PC-9 (cell line): ENCODE measurements at regions not wholly inside any gene's neighbourhood (a gene's known extent, or its start where the extent isn't known, plus 50 kb on each side); places are given as distances from the start of the nearest gene placed in this dataset.

Source experiments
- BruUV-seq: library from RNA; stranded (reverse); fragments of 400-500 nt; replicated peaks from 2 replicates; lab custom pipeline; 2021; lab: Mats Ljungman, UMichigan
- CTCF ChIA-PET: fragments of 300-600 bp; sonication (Branson Sonifier 250); formaldehyde crosslinking; loops from one replicate; lab custom pipeline; 2022; ENCODE audit warnings: antibody characterized with exemption; lab: Charles Lee
- POLR2A ChIA-PET: fragments of 300-600 bp; sonication (Branson Sonifier 250); formaldehyde crosslinking; loops from one replicate; lab custom pipeline; 2022; ENCODE audit warnings: antibody characterized with exemption; ENCODE audit not compliant: unreplicated experiment; lab: Charles Lee
- DNase-seq, 2 experiments: peaks; one replicate each; pipeline versions ENCODE4 v3.0.0 to v3.0.0-alpha.2; 2015 to 2022; ENCODE audit warnings: mixed read lengths in 1 of 2
- H2AFZ ChIP-seq: fragments of 200-600 bp; sonication (generic); 2 replicates; pipeline ENCODE4 v1.8.1; 2017; ENCODE audit warnings: antibody characterized with exemption
- H3F3A ChIP-seq: fragments of 200-600 bp; sonication (generic); 2 replicates; pipeline ENCODE4 v1.8.1; 2017; ENCODE audit warnings: antibody characterized with exemption, mild to moderate bottlenecking, low read depth; ENCODE audit not compliant: insufficient read depth
- H3K27ac ChIP-seq: fragments of 200-600 bp; sonication (generic); 2 replicates; pipeline ENCODE4 v1.6.1; 2016; ENCODE audit warnings: mixed run types
- H3K27me3 ChIP-seq: fragments of 200-600 bp; sonication (generic); 2 replicates; pipeline ENCODE4 v1.6.1; 2016; ENCODE audit warnings: low read depth, mixed run types; ENCODE audit not compliant: insufficient read depth
- H3K36me3 ChIP-seq: fragments of 200-600 bp; sonication (generic); 2 replicates; pipeline ENCODE4 v1.6.1; 2016; ENCODE audit warnings: low read depth, mixed run types
- H3K4me1 ChIP-seq: fragments of 200-600 bp; sonication (generic); replicated peaks from 2 replicates; pipeline ENCODE4 v1.6.1; 2016; ENCODE audit warnings: mixed run types; ENCODE audit not compliant: insufficient read depth
- H3K4me2 ChIP-seq: fragments of 200-600 bp; sonication (generic); 2 replicates; pipeline ENCODE4 v1.6.1; 2017; ENCODE audit warnings: mixed run types
- H3K4me3 ChIP-seq: fragments of 200-600 bp; sonication (generic); 2 replicates; pipeline ENCODE4 v1.6.1; 2016; ENCODE audit warnings: mixed run types
- H3K79me2 ChIP-seq: fragments of 200-600 bp; sonication (generic); 2 replicates; pipeline ENCODE4 v1.6.1; 2017; ENCODE audit warnings: low read depth, mixed run types
- H3K9me2 ChIP-seq: fragments of 200-600 bp; sonication (generic); 2 replicates; pipeline ENCODE4 v1.8.1; 2017; ENCODE audit warnings: mild to moderate bottlenecking; ENCODE audit not compliant: insufficient read depth
- H3K9me3 ChIP-seq: fragments of 200-600 bp; sonication (generic); 2 replicates; pipeline ENCODE4 v1.8.1; 2016; ENCODE audit warnings: low read depth; ENCODE audit not compliant: insufficient read depth
- H4K20me1 ChIP-seq: fragments of 200-600 bp; sonication (generic); 2 replicates; pipeline ENCODE4 v1.8.1; 2017; ENCODE audit not compliant: insufficient read depth
- EZH2 ChIP-seq: fragments of 200-600 bp; sonication (generic); IDR thresholded peaks from 2 replicates; pipeline ENCODE4 v1.8.0; 2017; ENCODE audit warnings: antibody characterized with exemption, low read depth
- intact Hi-C: fragments of 100-400 bp; cut with micrococcal nuclease; formaldehyde crosslinking; loops from one replicate; pipeline ENCODE4 v1.10.0; 2022; ENCODE audit not compliant: unreplicated experiment
- TF ChIP-seq, protein P1 (sequence below): fragments of 200-600 bp; sonication (generic); conservative IDR thresholded peaks from 2 replicates; pipeline ENCODE4 v1.6.1; 2017; ENCODE audit warnings: mixed run types, antibody characterized with exemption, mild to moderate bottlenecking, moderate library complexity

DNA sequence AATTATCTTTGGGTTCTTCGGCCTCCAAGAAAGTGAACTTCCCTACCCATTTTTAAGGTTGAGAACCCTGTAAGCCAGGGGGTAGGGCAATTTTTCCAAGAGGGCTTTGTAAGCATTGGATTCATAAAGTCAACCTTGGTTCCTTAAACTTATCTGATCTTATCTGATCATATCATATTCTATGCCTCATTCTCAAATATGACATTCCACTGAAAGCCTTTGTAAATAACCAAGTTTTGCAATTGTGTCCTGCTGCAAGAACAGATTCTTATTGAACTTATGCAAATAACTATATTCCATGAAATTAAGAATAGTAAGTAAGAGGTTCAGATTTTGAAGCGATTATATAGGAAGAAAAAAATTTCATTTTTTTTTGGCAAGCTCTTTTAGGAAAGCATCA lies 649.5 kb downstream of the LRRC70 start:
- no peak for DNase-seq
- H3K9me2 ChIP-seq: no peaks in the 10 kb centered on the region
- no peak overlapping the region for H2AFZ ChIP-seq
- H3K4me2 ChIP-seq: no peak overlapping the region
- H4K20me1 ChIP-seq: no peaks in the 10 kb centered on the region
- BruUV-seq: no TSS peak
- CTCF ChIA-PET: no interaction called here
- H3K4me1 ChIP-seq: no peaks in the 10 kb centered on the region
- H3K4me3 ChIP-seq: no peak overlapping the region
- intact Hi-C loops: no loop called here
- POLR2A ChIA-PET: no interaction called here
- no peaks in the 10 kb centered on the region for H3F3A ChIP-seq
- H3K27ac ChIP-seq: no peak overlapping the region
- TF ChIP-seq EZH2: no peak
- TF ChIP-seq, protein P1, sequence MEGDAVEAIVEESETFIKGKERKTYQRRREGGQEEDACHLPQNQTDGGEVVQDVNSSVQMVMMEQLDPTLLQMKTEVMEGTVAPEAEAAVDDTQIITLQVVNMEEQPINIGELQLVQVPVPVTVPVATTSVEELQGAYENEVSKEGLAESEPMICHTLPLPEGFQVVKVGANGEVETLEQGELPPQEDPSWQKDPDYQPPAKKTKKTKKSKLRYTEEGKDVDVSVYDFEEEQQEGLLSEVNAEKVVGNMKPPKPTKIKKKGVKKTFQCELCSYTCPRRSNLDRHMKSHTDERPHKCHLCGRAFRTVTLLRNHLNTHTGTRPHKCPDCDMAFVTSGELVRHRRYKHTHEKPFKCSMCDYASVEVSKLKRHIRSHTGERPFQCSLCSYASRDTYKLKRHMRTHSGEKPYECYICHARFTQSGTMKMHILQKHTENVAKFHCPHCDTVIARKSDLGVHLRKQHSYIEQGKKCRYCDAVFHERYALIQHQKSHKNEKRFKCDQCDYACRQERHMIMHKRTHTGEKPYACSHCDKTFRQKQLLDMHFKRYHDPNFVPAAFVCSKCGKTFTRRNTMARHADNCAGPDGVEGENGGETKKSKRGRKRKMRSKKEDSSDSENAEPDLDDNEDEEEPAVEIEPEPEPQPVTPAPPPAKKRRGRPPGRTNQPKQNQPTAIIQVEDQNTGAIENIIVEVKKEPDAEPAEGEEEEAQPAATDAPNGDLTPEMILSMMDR: no peak
- H3K9me3 ChIP-seq: no peaks in the 10 kb centered on the region
- H3K36me3 ChIP-seq: no peaks in the 10 kb centered on the region
- no peaks in the 10 kb centered on the region for H3K27me3 ChIP-seq
- no peaks in the 10 kb centered on the region for H3K79me2 ChIP-seq

DNA sequence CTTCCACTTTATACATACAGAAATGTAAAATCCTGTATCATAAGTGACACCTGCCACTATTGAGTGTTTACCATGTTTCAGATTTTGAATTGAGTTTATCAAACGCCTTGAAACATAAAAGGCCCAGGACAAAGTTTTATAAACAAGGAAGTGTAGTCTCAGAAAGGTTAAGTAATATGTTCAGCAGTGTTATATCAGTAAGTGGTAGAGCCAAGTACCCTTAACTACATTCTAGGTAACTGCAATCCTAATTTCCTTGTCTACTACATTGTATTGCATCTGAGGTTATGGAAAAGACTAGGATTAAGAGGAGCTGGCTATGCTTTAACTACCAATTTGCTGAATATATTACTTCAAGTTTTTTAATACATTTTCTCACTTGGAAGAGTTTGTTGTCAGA lies 641.6 kb downstream of the LRRC70 start:
- ChIA-PET CTCF (no interaction called here), POLR2A (no interaction called here)
- Histone ChIP-seq H3K36me3 (no peaks in the 10 kb centered on the region), H3K79me2 (no peaks in the 10 kb centered on the region), H3K9me2 (no peaks in the 10 kb centered on the region), H4K20me1 (no peaks in the 10 kb centered on the region), H3K9me3 (no peaks in the 10 kb centered on the region), H3K4me2 (no peak overlapping the region), H3K4me1 (no peaks in the 10 kb centered on the region), H3F3A (no peaks in the 10 kb centered on the region), H3K27ac (no peak overlapping the region), H3K4me3 (no peak overlapping the region), H2AFZ (no peak overlapping the region), H3K27me3 (no peaks in the 10 kb centered on the region)
- DNase-seq: no peak
- intact Hi-C loops: no loop called here
- BruUV-seq: no TSS peak
- no peak for TF ChIP-seq EZH2
- TF ChIP-seq, protein P1: no peak

DNA sequence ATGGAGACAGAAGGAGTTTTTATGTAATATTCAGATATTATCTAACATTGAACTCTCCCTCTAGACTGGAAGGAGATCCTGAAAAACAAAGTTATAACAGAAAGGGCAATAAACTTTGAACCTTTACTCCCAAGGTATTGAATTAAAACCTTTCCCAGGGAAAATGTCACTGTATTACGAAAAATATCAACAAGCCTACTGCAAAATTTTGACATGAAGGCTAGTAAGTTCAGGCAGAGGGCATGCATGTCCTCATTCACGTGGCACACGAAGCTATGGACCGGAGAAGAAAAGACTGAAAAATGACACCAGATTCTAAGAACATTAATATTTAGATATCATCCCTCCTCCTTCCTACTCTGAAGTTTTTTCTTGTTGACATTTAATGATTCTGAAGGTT lies 638.8 kb downstream of the LRRC70 start:
- DNase-seq: no peak
- H4K20me1 ChIP-seq: no peaks in the 10 kb centered on the region
- no TSS peak for BruUV-seq
- H3K79me2 ChIP-seq: no peaks in the 10 kb centered on the region
- H3K9me2 ChIP-seq: no peaks in the 10 kb centered on the region
- H3K4me3 ChIP-seq: no peak overlapping the region
- intact Hi-C loops: no loop called here
- no peak overlapping the region for H3K4me2 ChIP-seq
- POLR2A ChIA-PET: no interaction called here
- CTCF ChIA-PET: no interaction called here
- H3K27ac ChIP-seq: no peak overlapping the region
- no peaks in the 10 kb centered on the region for H3K36me3 ChIP-seq
- TF ChIP-seq EZH2: no peak
- TF ChIP-seq, protein P1: no peak
- no peaks in the 10 kb centered on the region for H3K9me3 ChIP-seq
- H3F3A ChIP-seq: no peaks in the 10 kb centered on the region
- no peaks in the 10 kb centered on the region for H3K4me1 ChIP-seq
- no peaks in the 10 kb centered on the region for H3K27me3 ChIP-seq
- no peak overlapping the region for H2AFZ ChIP-seq
